OCI-LY7 (cell line): ENCODE measurements at regions not wholly inside any gene's neighbourhood (a gene's known extent, or its start where the extent isn't known, plus 50 kb on each side); places are given as distances from the start of the nearest gene placed in this dataset.
"Not testable (repeated sequence)": the region's sequence is repeated elsewhere in the genome, so short reads cannot be mapped to it uniquely, and the experiment has no call there.

Source experiments
- BruUV-seq: library from RNA; stranded (reverse); fragments of 400-500 nt; replicated peaks from 2 replicates; lab custom pipeline; 2021; lab: Mats Ljungman, UMichigan
- CTCF ChIA-PET: fragments of 300-600 bp; sonication (Branson Sonifier 250); formaldehyde crosslinking; loops from one replicate; lab custom pipeline; 2022; ENCODE audit warnings: antibody characterized with exemption; ENCODE audit not compliant: unreplicated experiment; lab: Charles Lee
- POLR2A ChIA-PET: fragments of 300-600 bp; sonication (Branson Sonifier 250); formaldehyde crosslinking; loops from one replicate; lab custom pipeline; 2022; ENCODE audit warnings: antibody characterized with exemption; lab: Charles Lee
- DNase-seq: peaks from one replicate; pipeline ENCODE4 v3.0.0-alpha.2; 2015; ENCODE audit warnings: low spot score
- H2AFZ ChIP-seq: fragments of 200-600 bp; sonication (generic), shearing (Covaris generic); 2 replicates; pipeline ENCODE4 v1.6.1; 2014; ENCODE audit warnings: mild to moderate bottlenecking, antibody characterized with exemption, low read length, moderate library complexity
- H3K27ac ChIP-seq: fragments of 200-600 bp; sonication (generic); 2 replicates; pipeline ENCODE4 v1.5.1; 2014; ENCODE audit warnings: mixed run types, low read depth, mild to moderate bottlenecking, moderate library complexity, low read length, inconsistent platforms; ENCODE audit not compliant: poor library complexity, severe bottlenecking
- H3K36me3 ChIP-seq: fragments of 200-600 bp; sonication (generic); 2 replicates; pipeline ENCODE4 v1.6.1; 2014; ENCODE audit warnings: mild to moderate bottlenecking, antibody characterized with exemption, low read length, moderate library complexity, mixed read lengths; ENCODE audit not compliant: insufficient read depth
- H3K4me1 ChIP-seq: fragments of 200-600 bp; sonication (generic); 2 replicates; pipeline ENCODE4 v1.5.1; 2014; ENCODE audit warnings: mild to moderate bottlenecking, low read length; ENCODE audit not compliant: insufficient read depth, poor library complexity, severe bottlenecking
- H3K4me2 ChIP-seq: fragments of 200-600 bp; sonication (generic); 2 replicates; pipeline ENCODE4 v1.6.1; 2014; ENCODE audit warnings: mild to moderate bottlenecking, low read length
- H3K4me3 ChIP-seq: fragments of 200-600 bp; sonication (generic); 2 replicates; pipeline ENCODE4 v1.5.1; 2014; ENCODE audit warnings: mild to moderate bottlenecking, low read depth, low read length; ENCODE audit not compliant: poor library complexity, severe bottlenecking
- H3K79me2 ChIP-seq: fragments of 200-600 bp; sonication (generic); 2 replicates; pipeline ENCODE4 v1.6.1; 2016; ENCODE audit warnings: low read depth, mild to moderate bottlenecking, low read length, moderate library complexity, mixed read lengths; ENCODE audit not compliant: insufficient read depth
- H3K9me2 ChIP-seq: fragments of 200-600 bp; sonication (generic); 2 replicates; pipeline ENCODE4 v1.6.1; 2016; ENCODE audit warnings: mild to moderate bottlenecking, low read length, mixed read lengths; ENCODE audit not compliant: insufficient read depth
- H3K9me3 ChIP-seq: fragments of 200-600 bp; sonication (generic); 2 replicates; pipeline ENCODE4 v1.6.1; 2014; ENCODE audit warnings: mild to moderate bottlenecking, mixed run types, low read length, mixed read lengths
- H4K20me1 ChIP-seq: fragments of 200-600 bp; sonication (generic); 2 replicates; pipeline ENCODE4 v1.6.1; 2014; ENCODE audit warnings: mild to moderate bottlenecking, antibody characterized with exemption, low read length, moderate library complexity, mixed read lengths; ENCODE audit not compliant: insufficient read depth
- EZH2phosphoT487 ChIP-seq: fragments of 200-600 bp; sonication (generic); IDR thresholded peaks from 2 replicates; pipeline ENCODE4 v1.6.1; 2018; ENCODE audit warnings: low read depth, borderline replicate concordance, mild to moderate bottlenecking, mixed run types, antibody characterized with exemption, low read length, moderate library complexity, mixed read lengths
- intact Hi-C: fragments of 100-400 bp; cut with micrococcal nuclease; formaldehyde crosslinking; loops from one replicate; pipeline ENCODE4 v1.10.0; 2022; ENCODE audit not compliant: unreplicated experiment
- TF ChIP-seq, protein P1 (sequence below): fragments of 200-600 bp; sonication (generic); conservative IDR thresholded peaks from 2 replicates; pipeline ENCODE4 v1.5.1; 2014; ENCODE audit warnings: mild to moderate bottlenecking, antibody characterized with exemption, low read length, moderate library complexity, mixed read lengths

DNA sequence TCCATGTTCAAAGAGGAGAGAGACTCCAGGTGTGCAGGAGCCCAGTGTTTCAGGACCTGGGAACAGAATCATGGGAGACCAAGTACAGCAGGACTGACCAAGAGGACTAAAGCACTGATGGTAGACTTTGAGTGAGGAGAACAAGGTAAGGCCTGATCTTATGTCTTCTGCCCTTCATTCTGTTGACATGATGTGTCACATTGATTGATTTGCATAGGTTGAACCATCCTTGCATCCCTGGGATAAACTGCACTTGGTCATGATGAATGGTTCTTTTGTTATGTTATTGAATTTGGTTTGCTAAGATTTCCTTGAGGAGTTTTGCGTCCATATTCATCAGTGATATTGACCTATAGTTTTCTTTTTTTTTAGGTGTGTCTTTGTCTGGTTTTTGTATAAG is 497.0 kb downstream of the TMEM121 start:
- Histone ChIP-seq H2AFZ (no peak overlapping the region), H3K4me3 (no peak overlapping the region), H3K4me1 (no peaks in the 10 kb centered on the region), H3K79me2 (no peaks in the 10 kb centered on the region), H4K20me1 (no peaks in the 10 kb centered on the region), H3K9me2 (no peaks in the 10 kb centered on the region), H3K4me2 (no peak overlapping the region), H3K9me3 (no peaks in the 10 kb centered on the region), H3K36me3 (no peaks in the 10 kb centered on the region), H3K27ac (no peak overlapping the region)
- ChIA-PET POLR2A (no interaction called here), CTCF (no interaction called here)
- TF ChIP-seq, protein P1, sequence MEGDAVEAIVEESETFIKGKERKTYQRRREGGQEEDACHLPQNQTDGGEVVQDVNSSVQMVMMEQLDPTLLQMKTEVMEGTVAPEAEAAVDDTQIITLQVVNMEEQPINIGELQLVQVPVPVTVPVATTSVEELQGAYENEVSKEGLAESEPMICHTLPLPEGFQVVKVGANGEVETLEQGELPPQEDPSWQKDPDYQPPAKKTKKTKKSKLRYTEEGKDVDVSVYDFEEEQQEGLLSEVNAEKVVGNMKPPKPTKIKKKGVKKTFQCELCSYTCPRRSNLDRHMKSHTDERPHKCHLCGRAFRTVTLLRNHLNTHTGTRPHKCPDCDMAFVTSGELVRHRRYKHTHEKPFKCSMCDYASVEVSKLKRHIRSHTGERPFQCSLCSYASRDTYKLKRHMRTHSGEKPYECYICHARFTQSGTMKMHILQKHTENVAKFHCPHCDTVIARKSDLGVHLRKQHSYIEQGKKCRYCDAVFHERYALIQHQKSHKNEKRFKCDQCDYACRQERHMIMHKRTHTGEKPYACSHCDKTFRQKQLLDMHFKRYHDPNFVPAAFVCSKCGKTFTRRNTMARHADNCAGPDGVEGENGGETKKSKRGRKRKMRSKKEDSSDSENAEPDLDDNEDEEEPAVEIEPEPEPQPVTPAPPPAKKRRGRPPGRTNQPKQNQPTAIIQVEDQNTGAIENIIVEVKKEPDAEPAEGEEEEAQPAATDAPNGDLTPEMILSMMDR: no peak
- no peak for TF ChIP-seq EZH2phosphoT487
- DNase-seq: no peak
- intact Hi-C loops: no loop called here
- BruUV-seq: no TSS peak

DNA sequence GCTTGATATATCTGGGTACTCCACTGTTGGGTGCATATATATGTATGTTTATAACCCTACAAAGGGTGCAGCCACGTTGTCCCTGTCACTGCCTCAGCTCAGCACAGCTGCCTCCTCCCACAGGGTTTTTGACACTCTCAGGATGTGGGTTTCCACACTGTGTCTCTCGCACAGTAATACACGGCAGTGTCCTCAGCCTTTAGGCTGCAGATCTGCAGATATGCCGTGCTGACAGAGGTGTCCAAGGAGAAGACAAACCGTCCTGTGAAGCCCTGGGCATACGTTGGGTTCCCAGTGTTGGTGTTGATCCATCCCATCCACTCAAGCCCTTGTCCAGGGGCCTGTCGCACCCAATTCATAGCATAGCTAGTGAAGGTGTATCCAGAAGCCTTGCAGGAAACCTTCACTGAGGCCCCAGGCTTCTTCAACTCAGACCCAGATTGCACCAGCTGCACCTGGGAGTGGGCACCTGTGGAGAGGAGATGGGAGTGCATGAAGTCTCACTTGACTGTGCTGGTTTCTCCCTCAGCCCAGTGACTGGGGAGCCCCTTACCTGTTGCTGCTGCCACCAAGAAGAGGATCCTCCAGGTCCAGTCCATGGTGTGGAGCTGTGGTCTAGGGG is 498.7 kb downstream of the TMEM121 start:
- ChIA-PET POLR2A (no interaction called here), CTCF (no interaction called here)
- Histone ChIP-seq H3K27ac (no peak overlapping the region), H3K9me3 (no peaks in the 10 kb centered on the region), H3K4me2 (no peak overlapping the region), H3K4me1 (no peaks in the 10 kb centered on the region), H3K79me2 (no peaks in the 10 kb centered on the region), H3K4me3 (no peak overlapping the region), H3K9me2 (no peaks in the 10 kb centered on the region), H2AFZ (no peak overlapping the region), H4K20me1 (no peaks in the 10 kb centered on the region), H3K36me3 (no peaks in the 10 kb centered on the region)
- intact Hi-C loops: no loop called here
- no TSS peak for BruUV-seq
- DNase-seq: no peak
- TF ChIP-seq EZH2phosphoT487: no peak
- TF ChIP-seq, protein P1: no peak

DNA sequence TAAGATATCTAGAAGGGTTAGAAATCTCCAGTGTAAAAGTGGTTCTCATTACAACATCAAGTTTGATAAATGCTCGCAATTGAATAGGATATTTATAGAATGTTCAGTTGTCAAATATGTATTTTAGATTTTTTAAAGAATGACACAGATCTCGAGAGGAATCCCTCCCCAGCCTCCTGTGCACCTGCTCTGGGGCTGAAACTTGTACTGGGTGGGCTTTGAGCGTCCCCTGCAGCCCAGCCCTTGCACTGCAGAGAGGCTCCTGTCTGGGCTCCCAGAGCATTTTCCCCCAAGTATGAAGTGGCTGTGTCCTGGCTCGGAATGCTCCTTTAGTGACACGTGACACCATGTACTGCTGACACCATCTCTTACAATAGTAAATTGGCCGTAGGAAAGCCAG is 499.6 kb downstream of the TMEM121 start:
- no peak overlapping the region for H2AFZ ChIP-seq
- no peaks in the 10 kb centered on the region for H4K20me1 ChIP-seq
- H3K79me2 ChIP-seq: no peaks in the 10 kb centered on the region
- ChIA-PET POLR2A (no interaction called here), CTCF (no interaction called here)
- no TSS peak for BruUV-seq
- no peak overlapping the region for H3K4me2 ChIP-seq
- H3K27ac ChIP-seq: no peak overlapping the region
- no peaks in the 10 kb centered on the region for H3K9me2 ChIP-seq
- no peaks in the 10 kb centered on the region for H3K9me3 ChIP-seq
- H3K36me3 ChIP-seq: no peaks in the 10 kb centered on the region
- no peak overlapping the region for H3K4me3 ChIP-seq
- TF ChIP-seq EZH2phosphoT487: no peak
- intact Hi-C loops: no loop called here
- no peak for DNase-seq
- no peaks in the 10 kb centered on the region for H3K4me1 ChIP-seq

DNA sequence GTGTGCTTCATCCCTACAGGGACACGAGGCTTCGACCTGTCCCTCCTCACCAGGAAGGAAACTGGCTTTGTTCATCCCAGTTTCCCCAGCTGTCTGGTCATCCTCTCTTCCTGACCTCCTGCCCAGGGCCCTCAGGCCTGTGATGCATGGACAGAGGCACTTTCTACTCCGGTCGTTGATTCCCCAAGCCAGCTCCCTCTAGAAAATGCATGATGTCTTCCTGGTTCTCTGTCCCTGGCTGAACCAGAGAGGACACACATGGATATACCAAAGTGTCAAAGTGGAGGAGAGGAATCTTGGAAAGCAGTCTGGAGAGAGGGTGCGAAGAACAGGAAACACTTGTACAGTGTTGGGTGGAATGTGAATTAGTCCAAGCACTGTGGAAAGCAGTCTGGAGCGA is 501.4 kb downstream of the TMEM121 start:
- BruUV-seq, H3K9me2 ChIP-seq, H3K4me2 ChIP-seq, H4K20me1 ChIP-seq, H3K27ac ChIP-seq, H3K79me2 ChIP-seq, H3K36me3 ChIP-seq, POLR2A ChIA-PET, intact Hi-C loops, H3K4me1 ChIP-seq, DNase-seq, H2AFZ ChIP-seq, CTCF ChIA-PET, H3K4me3 ChIP-seq, H3K9me3 ChIP-seq: not testable (repeated sequence)
